ENCODE measurements at regions not wholly inside any gene's neighbourhood (a gene's known extent, or its start where the extent isn't known, plus 50 kb on each side); places are given as distances from the start of the nearest gene placed in this dataset.
A peak's percentile ranks its signal among the peaks of the same experiment; 100 is the strongest.

DNA sequence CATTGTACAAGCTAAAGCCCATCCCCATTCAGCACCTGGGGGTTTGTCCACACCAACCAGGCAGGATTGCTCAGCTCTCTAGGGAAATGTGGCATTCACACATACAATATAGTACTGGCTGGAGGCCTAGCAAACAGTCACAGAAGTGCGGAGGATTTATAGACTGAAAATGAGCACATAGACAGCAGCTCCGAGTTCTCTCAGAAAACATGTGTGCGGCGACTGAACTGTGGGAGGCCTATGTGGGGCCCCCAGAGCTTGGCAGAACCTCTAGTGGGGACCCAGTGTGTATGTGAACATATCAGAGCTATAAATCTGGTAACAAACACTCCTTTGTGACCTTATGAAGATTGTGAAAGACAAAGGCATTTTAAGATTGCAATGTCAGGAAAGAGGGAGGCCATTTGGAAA, 431.1 kb downstream of the DTWD2 start:
- H3K79me1 ChIP-seq (ENCODE audit: insufficient read depth, low read depth, low read length, poor library complexity, severe bottlenecking) = no peaks in the 10 kb centered on the region
- H2BK20ac ChIP-seq (ENCODE audit: low read depth, low read length, poor library complexity, severe bottlenecking) = no peak overlapping the region
- no peaks in the 10 kb centered on the region for H3K4me1 ChIP-seq (ENCODE audit: insufficient read depth, low read length)
- no peak overlapping the region for H2BK15ac ChIP-seq (ENCODE audit: low read depth, low read length)
- H3T11ph ChIP-seq (ENCODE audit: low read length) = no peak overlapping the region
- H4K8ac ChIP-seq (replicated peaks; ENCODE audit: insufficient read length, low read depth, low read length) = no peak overlapping the region
- H3K9me3 Mint-ChIP-seq = no peaks in the 10 kb centered on the region
- H2BK120ac ChIP-seq (ENCODE audit: low read depth, low read length, poor library complexity, severe bottlenecking) = no peak overlapping the region
- H3K56ac ChIP-seq (ENCODE audit: insufficient read length, low read depth, low read length) = no peak overlapping the region
- H2AK5ac ChIP-seq (ENCODE audit: insufficient read length, low read length) = no peak overlapping the region
- H4K20me1 ChIP-seq (ENCODE audit: control insufficient read depth, insufficient read depth, insufficient read length) = no peaks in the 10 kb centered on the region
- no peaks in the 10 kb centered on the region for H3K79me2 ChIP-seq (ENCODE audit: insufficient read depth, low read length)
- H4K5ac ChIP-seq (ENCODE audit: insufficient read length, low read depth, low read length) = no peak overlapping the region
- H3K9ac ChIP-seq (ENCODE audit: extremely low read depth, insufficient read length, low read length) = no peak overlapping the region
- no peak overlapping the region for H3K27ac ChIP-seq (ENCODE audit: insufficient read length, low read depth, low read length)
- TF ChIP-seq, protein P1, sequence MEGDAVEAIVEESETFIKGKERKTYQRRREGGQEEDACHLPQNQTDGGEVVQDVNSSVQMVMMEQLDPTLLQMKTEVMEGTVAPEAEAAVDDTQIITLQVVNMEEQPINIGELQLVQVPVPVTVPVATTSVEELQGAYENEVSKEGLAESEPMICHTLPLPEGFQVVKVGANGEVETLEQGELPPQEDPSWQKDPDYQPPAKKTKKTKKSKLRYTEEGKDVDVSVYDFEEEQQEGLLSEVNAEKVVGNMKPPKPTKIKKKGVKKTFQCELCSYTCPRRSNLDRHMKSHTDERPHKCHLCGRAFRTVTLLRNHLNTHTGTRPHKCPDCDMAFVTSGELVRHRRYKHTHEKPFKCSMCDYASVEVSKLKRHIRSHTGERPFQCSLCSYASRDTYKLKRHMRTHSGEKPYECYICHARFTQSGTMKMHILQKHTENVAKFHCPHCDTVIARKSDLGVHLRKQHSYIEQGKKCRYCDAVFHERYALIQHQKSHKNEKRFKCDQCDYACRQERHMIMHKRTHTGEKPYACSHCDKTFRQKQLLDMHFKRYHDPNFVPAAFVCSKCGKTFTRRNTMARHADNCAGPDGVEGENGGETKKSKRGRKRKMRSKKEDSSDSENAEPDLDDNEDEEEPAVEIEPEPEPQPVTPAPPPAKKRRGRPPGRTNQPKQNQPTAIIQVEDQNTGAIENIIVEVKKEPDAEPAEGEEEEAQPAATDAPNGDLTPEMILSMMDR (conservative IDR thresholded peaks at IDR 0.05) = no peak
- H4K91ac ChIP-seq (ENCODE audit: insufficient read length, low read depth, low read length) = no peak overlapping the region
- no peak overlapping the region for H3K4me2 ChIP-seq (ENCODE audit: insufficient read depth, insufficient read length, low read length)
- no peak overlapping the region for H3K4ac ChIP-seq (ENCODE audit: low read depth, low read length)
- peak overlapping the region in 1 of 3 experiments; percentile 20; a peak in 1 of 7 replicates for H3K27ac Mint-ChIP-seq
- H3K4me3 Mint-ChIP-seq = no peak overlapping the region
- DNase-seq = no peak
- no peak overlapping the region for H3K18ac ChIP-seq (ENCODE audit: insufficient read length, low read depth, low read length)
- no CpG with 5 or more reads among the region's 4 CpGs for WGBS (ENCODE audit: extremely low coverage, insufficient read length, low lambda C conversion rate)
- no peak overlapping the region for H3K23ac ChIP-seq (ENCODE audit: insufficient read length, low read depth, low read length)
- no peaks in the 10 kb centered on the region for H3K27me3 Mint-ChIP-seq (ENCODE audit: low read depth)
- H3K14ac ChIP-seq (ENCODE audit: insufficient read depth, low read length) = no peak overlapping the region
- no peak overlapping the region for H2BK5ac ChIP-seq (ENCODE audit: insufficient read length, low read length)
- no peaks in the 10 kb centered on the region for H3K27me3 ChIP-seq (ENCODE audit: insufficient read depth, low read length)
- H3K36me3 Mint-ChIP-seq (ENCODE audit: insufficient read depth in 1 of 3, low read depth in 3 of 3) = no peaks in the 10 kb centered on the region
- H3K23me2 ChIP-seq (ENCODE audit: insufficient read length, low read depth, low read length, poor library complexity, severe bottlenecking) = no peaks in the 10 kb centered on the region
- H3K9me3 ChIP-seq (ENCODE audit: control insufficient read depth, low read depth, low read length) = no peaks in the 10 kb centered on the region
- H2BK12ac ChIP-seq (ENCODE audit: insufficient read length, low read depth, low read length) = no peak overlapping the region
- no peak overlapping the region for H2AFZ ChIP-seq (ENCODE audit: low read length)
- peaks cover 6 to 8% of the 10 kb centered on the region in 2 experiments; a peak in 3 of 4 replicates for H3K4me1 Mint-ChIP-seq
